GM12874 (cell line): ENCODE measurements at regions not wholly inside any gene's neighbourhood (a gene's known extent, or its start where the extent isn't known, plus 50 kb on each side); places are given as distances from the start of the nearest gene placed in this dataset.

Source experiments
- CTCF ChIP-seq: IDR thresholded peaks from 2 replicates; pipeline ENCODE4 v1.5.1; 2011; ENCODE audit warnings: low read depth, mild to moderate bottlenecking, control low read depth, low read length, moderate library complexity; ENCODE audit not compliant: insufficient read depth

DNA sequence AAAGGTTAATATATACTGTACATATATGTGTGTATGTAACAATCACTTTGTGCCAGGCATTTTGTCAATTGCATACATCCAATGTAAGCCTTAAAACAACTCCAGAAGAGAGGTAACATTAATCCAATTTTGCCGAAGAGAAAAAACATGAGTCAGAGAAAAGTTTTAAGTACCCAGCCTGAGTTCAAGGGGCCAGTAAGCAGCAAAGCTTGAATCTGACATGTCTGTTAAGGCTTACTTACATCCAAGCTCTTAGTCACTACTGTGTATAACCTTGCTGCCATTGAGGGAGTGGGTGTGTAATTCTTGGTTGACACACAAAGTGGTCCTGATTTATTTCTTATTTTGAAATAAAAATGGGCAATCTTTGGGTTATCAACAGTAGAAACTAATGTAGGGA is 360.4 kb upstream of the LYPLAL1 start:
- TF ChIP-seq CTCF = no peak

DNA sequence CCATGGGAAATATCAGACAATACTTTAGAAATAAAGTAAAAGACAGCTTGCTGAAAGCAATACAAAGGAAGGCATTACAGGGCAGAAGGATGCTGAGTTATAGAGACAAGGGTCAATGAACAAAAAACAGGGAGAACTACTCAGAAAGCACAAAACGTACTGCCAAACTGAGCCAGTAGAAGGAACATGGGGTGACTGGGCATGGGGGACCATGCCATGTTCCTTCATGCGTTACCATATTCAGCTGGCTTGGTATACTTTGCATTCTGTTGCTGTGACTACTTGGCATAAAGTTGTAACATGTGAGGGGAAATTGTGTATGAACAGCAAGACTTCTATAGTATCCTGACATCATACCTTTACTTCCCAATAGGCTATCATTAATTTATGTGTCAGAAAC is 358.6 kb upstream of the LYPLAL1 start:
- no peak for TF ChIP-seq CTCF

DNA sequence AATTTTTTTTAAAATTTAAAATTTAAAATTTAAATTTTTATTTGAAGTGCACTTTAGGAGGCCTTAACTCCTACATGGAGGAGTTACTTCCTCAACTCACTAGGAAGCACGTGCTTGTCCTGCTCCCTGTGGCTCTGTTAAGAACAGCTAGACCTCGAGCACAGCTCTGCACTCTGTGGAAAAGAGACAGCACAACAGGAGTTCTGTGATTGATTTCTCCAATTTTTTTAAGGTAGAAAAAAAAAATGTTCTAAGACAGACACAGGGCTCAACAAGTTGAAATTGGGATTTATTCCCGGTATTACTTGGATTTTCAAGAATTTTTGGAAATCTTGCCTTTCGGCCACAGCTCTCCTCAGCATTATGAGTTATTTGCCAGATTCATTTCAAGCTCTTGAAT is 356.6 kb upstream of the LYPLAL1 start:
- TF ChIP-seq CTCF = no peak

DNA sequence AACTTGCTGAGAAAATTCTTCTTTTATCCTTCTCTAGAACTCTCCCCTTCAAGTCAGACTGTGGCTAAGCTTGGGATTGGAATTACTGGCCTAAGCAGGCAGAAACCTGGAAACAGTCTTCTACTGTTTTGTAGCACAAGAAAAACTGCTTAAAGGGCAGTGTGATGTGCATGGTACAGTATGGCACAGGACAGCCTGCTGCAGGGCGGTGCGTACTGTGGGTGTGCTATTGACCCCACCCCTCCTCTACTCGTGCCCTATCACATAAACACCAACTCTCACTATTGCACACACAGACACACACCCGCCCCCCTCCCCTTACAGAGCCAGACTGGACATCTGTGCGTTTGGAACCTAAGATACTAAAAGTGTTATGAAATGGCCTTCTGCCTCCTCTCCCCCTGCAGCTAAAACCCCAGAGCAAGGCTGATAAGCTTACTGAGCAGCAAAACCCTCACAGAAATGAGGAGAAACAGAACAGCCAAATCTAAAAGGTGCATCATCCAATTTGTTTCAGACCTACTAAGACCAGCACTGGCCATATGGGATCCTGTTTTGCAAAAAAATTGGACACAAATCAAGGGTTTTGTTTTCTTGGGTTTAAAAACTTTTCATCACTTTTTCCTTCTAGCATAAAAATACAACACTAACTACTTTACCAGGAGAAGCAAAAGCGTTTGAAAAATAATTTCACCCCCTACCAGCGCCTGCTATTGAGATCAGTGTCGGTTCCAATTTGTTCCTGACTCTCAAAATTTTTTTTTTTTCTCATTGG is 355.8 kb upstream of the LYPLAL1 start:
- TF ChIP-seq CTCF = no peak

GRCh38 chr1:218823291-218823900 is 350.3 kb upstream of the LYPLAL1 start:
- no peak for TF ChIP-seq CTCF

DNA sequence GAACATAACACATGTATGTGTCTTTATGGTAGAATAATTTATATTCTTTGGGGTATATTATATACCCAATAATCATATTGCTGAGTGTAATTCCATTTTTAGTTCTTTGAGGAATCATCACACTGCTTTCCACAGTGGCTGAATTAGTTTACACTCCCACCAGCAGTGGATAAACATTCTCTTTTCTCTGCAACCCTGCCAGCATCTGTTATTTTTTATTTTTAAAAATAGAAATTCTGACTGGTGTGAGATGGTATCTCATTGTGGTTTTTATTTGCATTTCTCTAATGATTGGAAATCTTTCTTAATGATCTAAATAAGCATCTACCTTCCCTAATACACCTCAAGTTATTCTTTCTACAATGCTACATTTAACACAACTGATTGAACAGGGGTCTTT is 346.2 kb upstream of the LYPLAL1 start:
- TF ChIP-seq CTCF = no peak

DNA sequence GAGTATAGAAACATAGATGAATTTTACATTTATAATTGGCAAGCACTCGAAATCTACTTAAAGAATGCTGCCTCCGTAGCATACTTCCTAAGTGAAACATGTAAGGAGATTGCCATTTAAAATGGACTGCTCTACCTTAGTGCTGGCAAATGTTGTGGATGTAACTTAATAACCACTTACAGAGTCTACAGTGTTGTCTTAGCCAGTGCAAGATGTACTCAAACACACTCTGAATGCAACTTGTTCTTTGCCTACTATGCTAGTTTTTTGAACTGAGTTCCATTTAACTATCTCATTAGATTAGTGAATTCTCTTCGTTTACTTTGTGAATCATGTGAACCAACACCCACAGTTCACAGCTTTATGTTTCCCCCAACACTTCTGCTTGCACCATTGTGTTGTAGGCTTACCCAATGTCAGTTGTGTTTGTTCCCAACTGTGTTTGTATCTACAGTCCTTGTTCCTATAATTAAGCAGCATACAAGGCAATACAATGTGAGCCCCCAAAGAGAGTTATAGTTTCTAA is 345.5 kb upstream of the LYPLAL1 start:
- no peak for TF ChIP-seq CTCF
